ENCODE measurements at regions not wholly inside any gene's neighbourhood (a gene's known extent, or its start where the extent isn't known, plus 50 kb on each side); places are given as distances from the start of the nearest gene placed in this dataset.

DNA sequence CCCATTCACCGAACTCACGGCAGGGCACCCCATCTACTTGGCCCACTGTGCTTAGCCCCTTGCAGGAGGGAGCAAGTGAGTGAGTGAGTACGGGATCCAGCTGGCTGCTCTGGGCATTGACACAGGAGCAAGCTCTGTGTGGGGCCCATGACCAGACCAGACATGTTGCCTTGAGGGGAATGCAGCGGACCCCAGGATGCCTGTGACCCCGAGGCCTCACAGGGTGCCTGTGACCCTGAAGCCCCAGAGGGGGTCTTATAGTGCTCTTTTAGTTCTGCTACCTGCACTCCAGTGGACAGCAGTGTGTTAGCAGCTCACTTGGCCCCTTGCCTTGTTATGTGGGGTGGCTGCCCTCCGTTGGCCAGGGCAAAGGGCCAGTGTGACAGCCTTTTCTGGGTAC lies 255.8 kb downstream of the ETNK1 start:
- DNase-seq = no peak

GRCh38 chr12:22881878-22882385 lies 257.0 kb downstream of the ETNK1 start:
- H3K27ac Mint-ChIP-seq = no peak overlapping the region

More for the DNA sequence above, 255.8 kb downstream of the ETNK1 start:
- no peak for ATAC-seq (replicated peaks in 1 of 2)
- Mint-ChIP-seq H3K27me3 (ENCODE audit: low read depth) (no peaks in the 10 kb centered on the region), H3K9me3 (peaks cover under 1 to 1% of the 10 kb centered on the region in 2 donors), H3K4me3 (no peak overlapping the region), H3K27ac (no peak overlapping the region), H3K36me3 (ENCODE audit: insufficient read depth in 2 of 2) (no peaks in the 10 kb centered on the region), H3K4me1 (ENCODE audit: low read depth) (no peaks in the 10 kb centered on the region)

DNA sequence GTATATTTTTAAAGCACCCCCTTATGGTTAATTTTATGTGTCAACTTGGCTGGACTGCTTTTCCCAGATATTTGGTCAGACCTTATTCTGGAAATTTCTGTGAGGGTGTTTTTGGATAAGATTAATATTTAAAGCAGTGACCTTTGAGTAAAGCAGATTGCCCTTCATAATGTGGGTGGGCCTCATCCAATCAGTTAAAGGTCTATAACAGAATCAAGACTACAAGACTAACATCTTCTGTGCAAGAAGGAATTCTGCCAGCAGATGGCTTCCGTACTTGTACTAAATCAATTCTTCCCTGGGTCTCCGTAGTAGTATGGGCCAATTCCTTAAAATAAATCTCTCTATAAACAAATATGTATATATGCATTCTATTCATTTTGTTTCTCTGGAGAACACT lies 257.6 kb downstream of the ETNK1 start:
- H3K27ac Mint-ChIP-seq = no peak overlapping the region
- no peaks in the 10 kb centered on the region for H3K36me3 Mint-ChIP-seq (ENCODE audit: insufficient read depth in 2 of 2)

More at GRCh38 chr12:22881878-22882385, 257.0 kb downstream of the ETNK1 start:
- Mint-ChIP-seq H3K4me1 (ENCODE audit: low read depth) (no peaks in the 10 kb centered on the region), H3K4me3 (no peak overlapping the region), H3K36me3 (ENCODE audit: insufficient read depth in 2 of 2) (no peaks in the 10 kb centered on the region), H3K9me3 (no peaks in the 10 kb centered on the region), H3K27me3 (ENCODE audit: low read depth) (no peaks in the 10 kb centered on the region)
- ATAC-seq (replicated peaks in 1 of 2) (no peak), DNase-seq (no peak)

GRCh38 chr12:22893878-22894277 lies 268.9 kb downstream of the ETNK1 start:
- DNase-seq (no peak), ATAC-seq (replicated peaks in 1 of 2) (no peak)
- peaks cover 2% of the 10 kb centered on the region in 2 donors for H3K9me3 Mint-ChIP-seq
- no peaks in the 10 kb centered on the region for H3K4me1 Mint-ChIP-seq (ENCODE audit: low read depth)
- H3K4me3 Mint-ChIP-seq = no peak overlapping the region
- no peak overlapping the region for H3K27ac Mint-ChIP-seq
- H3K27me3 Mint-ChIP-seq (ENCODE audit: low read depth) = no peaks in the 10 kb centered on the region
- H3K36me3 Mint-ChIP-seq (ENCODE audit: insufficient read depth in 2 of 2) = no peaks in the 10 kb centered on the region

More for the DNA sequence above, 257.6 kb downstream of the ETNK1 start:
- H3K4me1 Mint-ChIP-seq (ENCODE audit: low read depth) = no peaks in the 10 kb centered on the region
- H3K27me3 Mint-ChIP-seq (ENCODE audit: low read depth) = no peaks in the 10 kb centered on the region
- no peak overlapping the region for H3K4me3 Mint-ChIP-seq
- no peaks in the 10 kb centered on the region for H3K9me3 Mint-ChIP-seq
- ATAC-seq (replicated peaks in 1 of 2) = no peak
- DNase-seq = no peak

GRCh38 chr12:22899184-22899583 lies 274.2 kb downstream of the ETNK1 start:
- Mint-ChIP-seq H3K4me1 (ENCODE audit: low read depth) (no peaks in the 10 kb centered on the region), H3K9me3 (no peaks in the 10 kb centered on the region)
- DNase-seq = no peak

GRCh38 chr12:22900401-22900800 lies 275.4 kb downstream of the ETNK1 start:
- ATAC-seq (replicated peaks in 1 of 2) (no peak), DNase-seq (no peak)
- H3K27ac Mint-ChIP-seq = no peak overlapping the region
- H3K4me1 Mint-ChIP-seq (ENCODE audit: low read depth) = no peaks in the 10 kb centered on the region
- H3K9me3 Mint-ChIP-seq = peaks cover 0 to 2% of the 10 kb centered on the region in 2 donors
- no peaks in the 10 kb centered on the region for H3K36me3 Mint-ChIP-seq (ENCODE audit: insufficient read depth in 2 of 2)
- no peak overlapping the region for H3K4me3 Mint-ChIP-seq
- no peaks in the 10 kb centered on the region for H3K27me3 Mint-ChIP-seq (ENCODE audit: low read depth)

More at GRCh38 chr12:22899184-22899583, 274.2 kb downstream of the ETNK1 start:
- Mint-ChIP-seq H3K4me3 (no peak overlapping the region), H3K27me3 (ENCODE audit: low read depth) (no peaks in the 10 kb centered on the region), H3K27ac (no peak overlapping the region), H3K36me3 (ENCODE audit: insufficient read depth in 2 of 2) (no peaks in the 10 kb centered on the region)
- ATAC-seq (replicated peaks in 1 of 2) = no peak

DNA sequence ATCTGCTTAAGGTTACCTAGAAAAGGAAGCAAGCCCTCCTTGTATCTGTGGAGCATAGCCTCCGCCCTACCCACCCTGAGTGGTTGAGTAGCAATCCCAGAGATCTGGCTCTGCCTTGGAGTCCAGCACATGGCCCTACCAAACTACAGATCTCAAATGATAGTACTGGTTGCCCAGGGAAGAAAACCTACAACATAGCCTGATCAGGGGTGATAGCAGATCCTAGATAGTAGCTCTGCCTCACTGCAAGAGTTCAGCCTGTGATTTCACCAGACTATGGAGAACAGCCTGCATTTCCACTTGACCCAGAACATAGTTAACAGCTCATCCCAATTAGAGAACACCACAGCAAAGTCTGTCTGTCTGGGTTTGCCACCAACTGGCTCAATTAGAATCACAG lies 279.5 kb downstream of the ETNK1 start:
- no peak for DNase-seq

DNA sequence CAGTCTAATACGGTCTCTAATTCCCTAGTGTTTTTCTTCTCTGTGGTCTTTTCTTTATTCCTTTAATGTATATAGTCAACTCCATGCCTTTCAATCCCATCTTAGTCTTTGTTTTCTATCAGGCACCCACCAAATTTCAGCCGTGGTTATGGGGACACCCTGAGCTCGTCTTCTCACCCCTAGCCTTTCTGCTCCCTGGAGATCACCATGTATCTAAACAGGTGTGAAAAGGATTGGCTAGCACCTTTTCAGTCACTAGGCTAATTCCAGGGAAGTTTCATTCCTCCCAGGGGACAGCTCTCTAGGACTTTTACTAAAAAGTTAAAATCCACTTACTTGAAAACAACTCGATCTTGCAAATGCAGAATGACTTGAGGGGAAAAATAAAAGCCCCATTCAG lies 291.3 kb downstream of the ETNK1 start:
- Mint-ChIP-seq H3K27ac (no peak overlapping the region), H3K9me3 (peaks cover 0 to 1% of the 10 kb centered on the region in 2 donors), H3K27me3 (ENCODE audit: low read depth) (no peaks in the 10 kb centered on the region), H3K4me3 (no peak overlapping the region), H3K36me3 (ENCODE audit: insufficient read depth in 2 of 2) (no peaks in the 10 kb centered on the region), H3K4me1 (ENCODE audit: low read depth) (no peaks in the 10 kb centered on the region)
- ATAC-seq (replicated peaks in 1 of 2) = no peak
- no peak for DNase-seq

More for the DNA sequence above, 279.5 kb downstream of the ETNK1 start:
- Mint-ChIP-seq H3K27ac (no peak overlapping the region), H3K4me1 (ENCODE audit: low read depth) (no peaks in the 10 kb centered on the region), H3K4me3 (no peak overlapping the region), H3K36me3 (ENCODE audit: insufficient read depth in 2 of 2) (no peaks in the 10 kb centered on the region), H3K27me3 (ENCODE audit: low read depth) (no peaks in the 10 kb centered on the region), H3K9me3 (peaks cover 0 to 2% of the 10 kb centered on the region in 2 donors)
- ATAC-seq (replicated peaks in 1 of 2) = no peak

DNA sequence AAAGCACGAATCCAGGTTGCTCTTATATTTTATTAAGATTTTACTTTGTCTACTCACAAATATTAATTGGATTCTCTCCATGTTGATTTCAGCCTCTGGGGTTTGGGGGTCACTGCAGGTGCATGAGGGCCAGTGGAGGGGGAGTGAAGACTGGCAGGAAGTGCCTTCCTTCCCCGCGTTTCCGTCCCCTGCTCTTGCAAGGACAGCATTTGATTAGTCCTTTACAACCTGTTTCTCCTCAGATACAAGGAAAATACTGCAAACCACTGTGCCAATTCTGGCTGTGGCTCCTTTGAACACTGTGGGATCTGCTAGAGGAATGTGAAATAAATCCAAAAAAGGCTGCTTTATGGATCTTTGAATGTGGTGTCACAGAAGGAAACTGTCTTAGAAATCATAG lies 291.8 kb downstream of the ETNK1 start:
- no peaks in the 10 kb centered on the region for H3K4me1 Mint-ChIP-seq (ENCODE audit: low read depth)
- no peak overlapping the region for H3K27ac Mint-ChIP-seq
- H3K9me3 Mint-ChIP-seq = peaks cover 0 to 1% of the 10 kb centered on the region in 2 donors
- H3K36me3 Mint-ChIP-seq (ENCODE audit: insufficient read depth in 2 of 2) = no peaks in the 10 kb centered on the region
- no peak overlapping the region for H3K4me3 Mint-ChIP-seq
- no peaks in the 10 kb centered on the region for H3K27me3 Mint-ChIP-seq (ENCODE audit: low read depth)
- DNase-seq (no peak), ATAC-seq (replicated peaks in 1 of 2) (no peak)

DNA sequence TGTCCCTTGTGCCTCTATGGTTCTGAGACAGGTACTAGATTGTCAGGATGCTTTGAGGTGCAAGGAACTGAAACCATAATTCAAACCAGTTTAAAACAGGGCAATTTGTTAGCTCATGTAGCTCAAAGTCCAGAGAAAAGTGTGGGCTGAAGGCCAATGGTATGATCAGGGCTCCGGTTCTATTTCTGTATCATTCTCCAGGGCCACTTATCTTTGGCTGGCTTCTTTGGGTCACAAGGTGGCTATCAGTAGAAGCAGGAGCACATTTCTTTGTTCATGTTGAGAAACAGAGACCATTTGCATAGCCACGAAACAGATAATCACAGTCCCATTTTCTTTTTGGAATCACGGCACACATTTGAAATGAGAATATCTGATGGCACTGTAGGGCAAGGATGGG lies 294.9 kb downstream of the ETNK1 start:
- no peak overlapping the region for H3K4me3 Mint-ChIP-seq
- no peaks in the 10 kb centered on the region for H3K27me3 Mint-ChIP-seq (ENCODE audit: low read depth)
- H3K36me3 Mint-ChIP-seq (ENCODE audit: insufficient read depth in 2 of 2) = no peaks in the 10 kb centered on the region
- ATAC-seq (replicated peaks in 1 of 2) = no peak
- H3K27ac Mint-ChIP-seq = no peak overlapping the region
- H3K9me3 Mint-ChIP-seq = peaks cover 0 to 1% of the 10 kb centered on the region in 2 donors
- no peak for DNase-seq
- H3K4me1 Mint-ChIP-seq (ENCODE audit: low read depth) = no peaks in the 10 kb centered on the region

- H3K36me3 Mint-ChIP-seq (ENCODE audit: insufficient read depth in 2 of 2) = no peaks in the 10 kb centered on the region
Observed at GRCh38 chr12:22923768-22924167, 298.8 kb downstream of the ETNK1 start.

GRCh38 chr12:22924391-22924790 lies 299.4 kb downstream of the ETNK1 start:
- H3K27ac Mint-ChIP-seq = no peak overlapping the region
- no peaks in the 10 kb centered on the region for H3K4me1 Mint-ChIP-seq (ENCODE audit: low read depth)
- ATAC-seq (replicated peaks in 1 of 2) (no peak), DNase-seq (no peak)
- H3K9me3 Mint-ChIP-seq = peaks cover 0 to 1% of the 10 kb centered on the region in 2 donors
- H3K4me3 Mint-ChIP-seq = no peak overlapping the region
- no peaks in the 10 kb centered on the region for H3K27me3 Mint-ChIP-seq (ENCODE audit: low read depth)
- H3K36me3 Mint-ChIP-seq (ENCODE audit: insufficient read depth in 2 of 2) = no peaks in the 10 kb centered on the region

More at GRCh38 chr12:22923768-22924167, 298.8 kb downstream of the ETNK1 start:
- Mint-ChIP-seq H3K4me3 (no peak overlapping the region), H3K27me3 (ENCODE audit: low read depth) (no peaks in the 10 kb centered on the region), H3K9me3 (peaks cover 0 to 1% of the 10 kb centered on the region in 2 donors), H3K4me1 (ENCODE audit: low read depth) (no peaks in the 10 kb centered on the region), H3K27ac (no peak overlapping the region)
- ATAC-seq (replicated peaks in 1 of 2) (no peak), DNase-seq (no peak)

- peaks cover 0 to 1% of the 10 kb centered on the region in 2 donors for H3K9me3 Mint-ChIP-seq
- DNase-seq (no peak), ATAC-seq (replicated peaks in 1 of 2) (no peak)
- no peaks in the 10 kb centered on the region for H3K4me1 Mint-ChIP-seq (ENCODE audit: low read depth)
- H3K36me3 Mint-ChIP-seq (ENCODE audit: insufficient read depth in 2 of 2) = no peaks in the 10 kb centered on the region
- H3K27ac Mint-ChIP-seq = no peak overlapping the region
- no peaks in the 10 kb centered on the region for H3K27me3 Mint-ChIP-seq (ENCODE audit: low read depth)
- H3K4me3 Mint-ChIP-seq = no peak overlapping the region
Observed at GRCh38 chr12:22925623-22926022, 300.7 kb downstream of the ETNK1 start.

DNA sequence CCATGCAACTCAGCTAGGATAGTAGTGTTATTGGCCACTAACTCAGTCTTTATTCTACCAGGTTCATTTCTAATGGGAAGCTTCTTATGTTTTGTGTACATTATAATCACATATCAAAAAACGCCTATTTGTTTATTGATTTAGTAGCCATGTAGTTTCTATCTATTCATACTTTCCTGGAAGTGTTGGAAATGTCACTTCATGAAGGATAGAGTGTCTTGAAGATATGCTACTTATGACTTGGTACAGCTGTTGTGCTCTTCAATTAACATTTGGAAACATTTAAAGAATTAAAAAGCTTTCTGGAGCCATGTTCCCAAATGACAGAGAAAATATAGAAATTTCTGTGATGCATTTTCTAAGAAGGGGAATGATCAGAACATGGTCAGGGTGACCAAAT lies 307.5 kb downstream of the ETNK1 start:
- Mint-ChIP-seq H3K4me1 (ENCODE audit: low read depth) (no peaks in the 10 kb centered on the region), H3K9me3 (no peaks in the 10 kb centered on the region), H3K27me3 (ENCODE audit: low read depth) (no peaks in the 10 kb centered on the region), H3K27ac (no peak overlapping the region), H3K36me3 (ENCODE audit: insufficient read depth in 2 of 2) (no peaks in the 10 kb centered on the region), H3K4me3 (no peak overlapping the region)
- ATAC-seq (replicated peaks in 1 of 2) = no peak
- no peak for DNase-seq

Data from activated T-cell treated with anti-CD3 and anti-CD28 coated beads, Interleukin-2, amount 50 U/mL, for 72 hours (primary cell).